Gastroesophageal sphincter (tissue), 4 donors: ENCODE measurements at regions not wholly inside any gene's neighbourhood (a gene's known extent, or its start where the extent isn't known, plus 50 kb on each side); places are given as distances from the start of the nearest gene placed in this dataset.

ENCODE experiments used
- ATAC-seq: fragments of 150-250 bp; one replicate; pipeline ENCODE4 v1.9.1; 2016; ENCODE audit warnings: mild to moderate bottlenecking, moderate library complexity
- H3K27ac ChIP-seq, 4 donors: fragments of 200-600 bp; sonication (generic) in 3 of 4; 1 replicate in 3 of 4; 2 replicates in 1 of 4; pipeline ENCODE4 v1.5.1; 2016 to 2019
- H3K27me3 ChIP-seq: fragments of 200-600 bp; sonication (generic); one replicate; pipeline ENCODE4 v1.5.1; 2019
- H3K36me3 ChIP-seq, 2 donors: fragments of 200-600 bp; sonication (generic); one replicate each; pipeline ENCODE4 v1.5.1; 2019; ENCODE audit warnings: control low read depth in 1 of 2
- H3K4me1 ChIP-seq, 3 donors: fragments of 200-600 bp; sonication (generic); 1 replicate in 2 of 3; 2 replicates in 1 of 3; pipeline ENCODE4 v1.5.1; 2016 to 2019; ENCODE audit warnings: control low read depth in 2 of 3
- H3K4me3 ChIP-seq, 2 donors: fragments of 200-600 bp; sonication (generic); one replicate each; pipeline ENCODE4 v1.5.1; 2019; ENCODE audit warnings: mild to moderate bottlenecking in 1 of 2, moderate library complexity in 1 of 2
- H3K9me3 ChIP-seq, 3 donors: fragments of 200-600 bp; sonication (generic); one replicate each; pipeline ENCODE4 v1.5.1; 2017 to 2019; ENCODE audit warnings: control low read depth in 2 of 3
- EP300 ChIP-seq: sonication (generic); formaldehyde crosslinking; IDR thresholded peaks from one replicate; pipeline ENCODE4 v1.6.1; 2017; ENCODE audit warnings: antibody characterized with exemption, mild to moderate bottlenecking
- POLR2A ChIP-seq, 2 donors: fragments of 450-650 bp; IDR thresholded peaks; one replicate each; pipeline ENCODE4 v1.6.1; 2017; ENCODE audit warnings: antibody characterized with exemption in 2 of 2, mild to moderate bottlenecking in 2 of 2, moderate library complexity in 1 of 2
- POLR2AphosphoS5 ChIP-seq: sonication (generic); formaldehyde crosslinking; IDR thresholded peaks from one replicate; pipeline ENCODE4 v1.6.1; 2017; ENCODE audit warnings: antibody characterized with exemption
- WGBS, 2 donors: methylation state at CpG; one replicate each; pipeline ENCODE4 v1.1.5; 2018; ENCODE audit warnings: low coverage in 1 of 2; 5-methylcytosine and 5-hydroxymethylcytosine counted together
- TF ChIP-seq, protein P1 (sequence below), 4 experiments: fragments of 200-600 bp in 2 of 4; fragments of 450-650 bp in 2 of 4; sonication (generic) in 1 of 4; IDR thresholded peaks; one replicate each; pipeline ENCODE4 v1.5.1; 2017 to 2019; ENCODE audit warnings: antibody characterized with exemption in 4 of 4, mild to moderate bottlenecking in 2 of 4, moderate library complexity in 2 of 4

GRCh38 chr18:41647914-41648313 lies 307.1 kb upstream of the PIK3C3 start:
- 67 to 78% methylated on average over 1 to 2 of the region's 2 CpGs for WGBS, 2 donors
- Histone ChIP-seq H3K27ac (no peak overlapping the region), H3K4me1 (no peaks in the 10 kb centered on the region), H3K36me3 (no peaks in the 10 kb centered on the region), H3K9me3 (peaks cover 0 to 5% (median 0%) of the 10 kb centered on the region in 3 donors), H3K27me3 (no peaks in the 10 kb centered on the region), H3K4me3 (no peak overlapping the region)
- no peak for TF ChIP-seq POLR2A (IDR thresholded peaks at IDR 0.05)
- no peak for TF ChIP-seq POLR2AphosphoS5
- TF ChIP-seq, protein P1, sequence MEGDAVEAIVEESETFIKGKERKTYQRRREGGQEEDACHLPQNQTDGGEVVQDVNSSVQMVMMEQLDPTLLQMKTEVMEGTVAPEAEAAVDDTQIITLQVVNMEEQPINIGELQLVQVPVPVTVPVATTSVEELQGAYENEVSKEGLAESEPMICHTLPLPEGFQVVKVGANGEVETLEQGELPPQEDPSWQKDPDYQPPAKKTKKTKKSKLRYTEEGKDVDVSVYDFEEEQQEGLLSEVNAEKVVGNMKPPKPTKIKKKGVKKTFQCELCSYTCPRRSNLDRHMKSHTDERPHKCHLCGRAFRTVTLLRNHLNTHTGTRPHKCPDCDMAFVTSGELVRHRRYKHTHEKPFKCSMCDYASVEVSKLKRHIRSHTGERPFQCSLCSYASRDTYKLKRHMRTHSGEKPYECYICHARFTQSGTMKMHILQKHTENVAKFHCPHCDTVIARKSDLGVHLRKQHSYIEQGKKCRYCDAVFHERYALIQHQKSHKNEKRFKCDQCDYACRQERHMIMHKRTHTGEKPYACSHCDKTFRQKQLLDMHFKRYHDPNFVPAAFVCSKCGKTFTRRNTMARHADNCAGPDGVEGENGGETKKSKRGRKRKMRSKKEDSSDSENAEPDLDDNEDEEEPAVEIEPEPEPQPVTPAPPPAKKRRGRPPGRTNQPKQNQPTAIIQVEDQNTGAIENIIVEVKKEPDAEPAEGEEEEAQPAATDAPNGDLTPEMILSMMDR (IDR thresholded peaks at IDR 0.05): no peak
- no peak for TF ChIP-seq EP300
- no peak for ATAC-seq

DNA sequence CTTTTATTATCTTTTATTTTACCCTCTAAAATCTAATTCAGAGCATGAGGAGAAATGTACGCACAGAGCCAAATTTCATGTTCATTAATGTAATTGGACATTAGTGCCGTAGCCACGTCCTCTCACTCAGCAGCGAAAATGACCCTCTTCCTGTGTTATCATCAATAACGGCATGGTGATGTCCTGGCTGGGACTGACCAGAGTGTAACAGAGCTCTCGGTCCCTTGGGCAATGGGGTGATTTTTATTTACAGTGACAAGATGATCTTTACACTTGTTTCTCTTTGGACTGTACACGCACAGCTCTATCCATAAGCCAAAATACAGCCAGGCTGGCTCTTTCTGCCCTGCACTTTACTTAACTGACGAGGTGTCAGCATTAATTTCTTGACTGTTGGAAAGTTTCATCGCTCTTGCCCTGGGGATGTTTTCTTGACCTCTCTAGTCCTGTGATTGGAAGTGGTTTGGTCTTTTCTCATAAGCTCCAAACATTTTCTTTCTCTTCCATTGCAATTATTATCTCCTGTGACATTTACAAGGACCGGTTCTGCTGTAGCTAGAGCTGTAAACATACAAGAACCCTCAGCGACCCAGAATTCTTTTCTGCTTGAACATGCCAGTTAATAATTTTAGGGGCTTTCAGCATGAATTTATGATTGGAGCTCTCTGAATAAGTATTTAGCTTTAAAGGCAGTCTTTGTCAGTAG lies 308.0 kb upstream of the PIK3C3 start:
- TF ChIP-seq POLR2A (IDR thresholded peaks at IDR 0.05): no peak
- TF ChIP-seq POLR2AphosphoS5: no peak
- TF ChIP-seq, protein P1 (IDR thresholded peaks at IDR 0.05): no peak
- no peak for TF ChIP-seq EP300
- no peaks in the 10 kb centered on the region for H3K27me3 ChIP-seq
- ATAC-seq: no peak
- H3K27ac ChIP-seq: no peak overlapping the region
- WGBS, 2 donors: 28 to 53% methylated on average over 4 to 10 of the region's 11 CpGs
- no peak overlapping the region for H3K4me3 ChIP-seq
- no peaks in the 10 kb centered on the region for H3K36me3 ChIP-seq
- no peaks in the 10 kb centered on the region for H3K4me1 ChIP-seq
- peaks cover 0 to 5% (median 0%) of the 10 kb centered on the region in 3 donors for H3K9me3 ChIP-seq

GRCh38 chr18:41645589-41646360 lies 309.3 kb upstream of the PIK3C3 start:
- H3K27me3 ChIP-seq: no peaks in the 10 kb centered on the region
- 92 to 100% methylated on average over 1 of the region's 1 CpG for WGBS, 2 donors
- no peak for TF ChIP-seq EP300
- no peak overlapping the region for H3K4me3 ChIP-seq
- H3K4me1 ChIP-seq: no peaks in the 10 kb centered on the region
- H3K27ac ChIP-seq: no peak overlapping the region
- peaks cover 0 to 5% (median 0%) of the 10 kb centered on the region in 3 donors for H3K9me3 ChIP-seq
- no peak for ATAC-seq
- no peaks in the 10 kb centered on the region for H3K36me3 ChIP-seq

- ATAC-seq: no peak
- 38% methylated on average over 1 of the region's 1 CpG; no CpG with 5 or more reads in 1 of the 2 donors for WGBS, 2 donors
- TF ChIP-seq, protein P1 (IDR thresholded peaks at IDR 0.05): no peak
- TF ChIP-seq POLR2A (IDR thresholded peaks at IDR 0.05): no peak
- TF ChIP-seq POLR2AphosphoS5: no peak
- no peak for TF ChIP-seq EP300
- H3K9me3 ChIP-seq: peaks cover 0 to 5% (median 0%) of the 10 kb centered on the region in 3 donors
- no peak overlapping the region for H3K27ac ChIP-seq
- no peak overlapping the region for H3K4me3 ChIP-seq
- no peaks in the 10 kb centered on the region for H3K4me1 ChIP-seq
- no peaks in the 10 kb centered on the region for H3K36me3 ChIP-seq
- H3K27me3 ChIP-seq: no peaks in the 10 kb centered on the region
Measured at GRCh38 chr18:41644466-41644865, 310.6 kb upstream of the PIK3C3 start.

- Histone ChIP-seq H3K9me3 (peaks cover 0 to 5% (median 0%) of the 10 kb centered on the region in 3 donors), H3K27ac (no peak overlapping the region), H3K4me3 (no peak overlapping the region), H3K4me1 (no peaks in the 10 kb centered on the region), H3K27me3 (no peaks in the 10 kb centered on the region), H3K36me3 (no peaks in the 10 kb centered on the region)
- no peak for TF ChIP-seq EP300
- TF ChIP-seq POLR2AphosphoS5: no peak
- no peak for TF ChIP-seq POLR2A (IDR thresholded peaks at IDR 0.05)
- TF ChIP-seq, protein P1 (IDR thresholded peaks at IDR 0.05): no peak
- ATAC-seq: no peak
- WGBS, 2 donors: 58 to 73% methylated on average over 3 of the region's 3 CpGs
Measured at GRCh38 chr18:41643427-41643826, 311.6 kb upstream of the PIK3C3 start.
